CD14-positive monocyte (primary cell): ENCODE measurements at regions not wholly inside any gene's neighbourhood (a gene's known extent, or its start where the extent isn't known, plus 50 kb on each side); places are given as distances from the start of the nearest gene placed in this dataset.

Experiments used
- DNase-seq, 3 donors: peaks; one replicate each; pipeline ENCODE4 v3.0.0-alpha.2; 2011 to 2022
- H2AFZ ChIP-seq: 2 replicates; pipeline ENCODE4 v1.6.0; 2012; ENCODE audit warnings: mild to moderate bottlenecking, low read depth, low read length, inconsistent platforms; ENCODE audit not compliant: insufficient read depth, poor library complexity, severe bottlenecking
- H3K27ac ChIP-seq, 2 donors: 1 replicate in 1 of 2; 2 replicates in 1 of 2; pipeline ENCODE4 v1.5.1; 2012 to 2013; ENCODE audit warnings: low read length in 2 of 2, control low read depth in 1 of 2, inconsistent platforms in 1 of 2, low read depth in 1 of 2, mild to moderate bottlenecking in 1 of 2
- H3K27me3 ChIP-seq, 2 donors: one replicate each; pipeline versions ENCODE4 v1.6.0 to v1.6.1; 2011 to 2013; ENCODE audit warnings: low read length in 2 of 2; ENCODE audit not compliant: control insufficient read depth in 2 of 2, insufficient read depth in 2 of 2
- H3K36me3 ChIP-seq, 2 donors: replicated peaks in 1 of 2; 1 replicate in 1 of 2; 2 replicates in 1 of 2; pipeline versions ENCODE4 v1.5.1 to v1.6.1; 2012 to 2013; ENCODE audit warnings: low read length in 2 of 2, control low read depth in 1 of 2, inconsistent platforms in 1 of 2, mild to moderate bottlenecking in 1 of 2; ENCODE audit not compliant: insufficient read depth in 2 of 2, control insufficient read depth in 1 of 2
- H3K4me1 ChIP-seq, 2 donors: 1 replicate in 1 of 2; 2 replicates in 1 of 2; pipeline versions ENCODE4 v1.5.1 to v1.6.1; 2012 to 2013; ENCODE audit warnings: low read length in 2 of 2, control low read depth in 1 of 2, inconsistent platforms in 1 of 2, mild to moderate bottlenecking in 1 of 2, moderate library complexity in 1 of 2; ENCODE audit not compliant: insufficient read depth in 2 of 2, control insufficient read depth in 1 of 2
- H3K4me2 ChIP-seq: replicated peaks from 2 replicates; pipeline ENCODE3; 2012; ENCODE audit warnings: low read length, moderate library complexity, mild to moderate bottlenecking; ENCODE audit not compliant: poor library complexity, severe bottlenecking; ENCODE audit errors: extremely low read depth
- H3K4me3 ChIP-seq, 3 experiments: fragments of 200-600 bp in 1 of 3; sonication (generic) in 1 of 3; replicated peaks in 1 of 3; 1 replicate in 2 of 3; 2 replicates in 1 of 3; pipeline ENCODE4 v1.5.1; 2011 to 2013; ENCODE audit warnings: low read length in 3 of 3, mild to moderate bottlenecking in 3 of 3, control low read depth in 2 of 3, low read depth in 2 of 3, inconsistent platforms in 1 of 3, moderate library complexity in 1 of 3
- H3K79me2 ChIP-seq: 2 replicates; pipeline ENCODE4 v1.6.0; 2012; ENCODE audit warnings: mild to moderate bottlenecking, control low read depth, inconsistent platforms, low read length, moderate library complexity; ENCODE audit not compliant: insufficient read depth
- H3K9ac ChIP-seq: 2 replicates; pipeline ENCODE4 v1.6.0; 2017; ENCODE audit warnings: low read length, mild to moderate bottlenecking; ENCODE audit not compliant: insufficient read depth, poor library complexity, severe bottlenecking
- H3K9me3 ChIP-seq, 2 donors: replicated peaks in 1 of 2; 1 replicate in 1 of 2; 2 replicates in 1 of 2; pipeline versions ENCODE4 v1.5.1 to v1.6.1; 2012 to 2013; ENCODE audit warnings: low read length in 2 of 2, control low read depth in 1 of 2; ENCODE audit not compliant: control insufficient read depth in 1 of 2, insufficient read depth in 1 of 2
- H4K20me1 ChIP-seq: 2 replicates; pipeline ENCODE4 v1.6.0; 2012; ENCODE audit warnings: mild to moderate bottlenecking, low read length, control low read depth, moderate library complexity; ENCODE audit not compliant: insufficient read depth
- H3K27ac Mint-ChIP-seq, 7 donors: one replicate each; pipeline ENCODE4 v1.8.0; 2020; ENCODE audit warnings: mild to moderate bottlenecking in 7 of 7, mixed read lengths in 7 of 7, moderate library complexity in 6 of 7, inconsistent platforms in 2 of 7
- H3K27me3 Mint-ChIP-seq, 3 donors: one replicate each; pipeline ENCODE4 v1.8.0; 2021 to 2022; ENCODE audit warnings: low read depth in 3 of 3, mild to moderate bottlenecking in 3 of 3, mixed read lengths in 3 of 3, moderate library complexity in 3 of 3, inconsistent platforms in 1 of 3
- H3K36me3 Mint-ChIP-seq, 2 donors: one replicate each; pipeline ENCODE4 v1.8.0; 2020; ENCODE audit warnings: mixed read lengths in 2 of 2, inconsistent platforms in 1 of 2, mild to moderate bottlenecking in 1 of 2
- H3K4me1 Mint-ChIP-seq: one replicate; pipeline ENCODE4 v1.8.0; 2020; ENCODE audit warnings: mild to moderate bottlenecking, mixed read lengths
- H3K4me3 Mint-ChIP-seq, 2 donors: one replicate each; pipeline ENCODE4 v1.8.0; 2020; ENCODE audit warnings: mild to moderate bottlenecking in 2 of 2, mixed read lengths in 2 of 2, moderate library complexity in 1 of 2
- H3K9me3 Mint-ChIP-seq, 7 donors: one replicate each; pipeline ENCODE4 v1.8.0; 2020 to 2022; ENCODE audit warnings: mixed read lengths in 7 of 7, mild to moderate bottlenecking in 6 of 7, moderate library complexity in 6 of 7, inconsistent platforms in 2 of 7
- CTCF ChIP-seq: fragments of 200-600 bp; IDR thresholded peaks from one replicate; pipeline ENCODE4 v1.8.0; 2022; ENCODE audit warnings: antibody characterized with exemption, mild to moderate bottlenecking
- WGBS: methylation state at CpG from one replicate; pipeline ENCODE4 v1.1.5; 2013; ENCODE audit warnings: missing lambda C conversion rate; ENCODE audit not compliant: insufficient coverage; 5-methylcytosine and 5-hydroxymethylcytosine counted together
- intact Hi-C, 2 donors: fragments of 100-400 bp; cut with micrococcal nuclease; formaldehyde crosslinking; loops; one replicate each; pipeline versions ENCODE4 v1.15.0 to v1.15.1; 2023

- no peaks in the 10 kb centered on the region for H4K20me1 ChIP-seq
- no peak overlapping the region for H2AFZ ChIP-seq
- no peaks in the 10 kb centered on the region for H3K4me1 ChIP-seq
- no peaks in the 10 kb centered on the region for H3K36me3 Mint-ChIP-seq
- no peak overlapping the region for H3K4me3 ChIP-seq
- DNase-seq = no peak
- no peak overlapping the region for H3K4me3 Mint-ChIP-seq
- no peak overlapping the region for H3K27ac ChIP-seq
- no CpG with 5 or more reads among the region's 1 CpG for WGBS
- H3K4me1 Mint-ChIP-seq = no peaks in the 10 kb centered on the region
- no peak overlapping the region for H3K4me2 ChIP-seq
- peaks cover 0 to 1% (median 1%) of the 10 kb centered on the region in 3 donors for H3K27me3 Mint-ChIP-seq
- H3K9ac ChIP-seq = no peak overlapping the region
- intact Hi-C loops = no loop called here
- no peaks in the 10 kb centered on the region for H3K27me3 ChIP-seq
- no peak overlapping the region for H3K27ac Mint-ChIP-seq
- H3K79me2 ChIP-seq = no peaks in the 10 kb centered on the region
- H3K9me3 ChIP-seq = no peaks in the 10 kb centered on the region
- TF ChIP-seq CTCF = no peak
- H3K36me3 ChIP-seq = no peaks in the 10 kb centered on the region
- peaks cover 0 to 8% (median 0%) of the 10 kb centered on the region in 7 donors for H3K9me3 Mint-ChIP-seq
These were observed 349.2 kb upstream of the CCDC54 start for GRCh38 chr3:107028086-107028485.

GRCh38 chr3:107028626-107029025 lies 348.6 kb upstream of the CCDC54 start:
- H3K27ac Mint-ChIP-seq = no peak overlapping the region
- H3K27ac ChIP-seq = no peak overlapping the region
- DNase-seq = no peak
- no peaks in the 10 kb centered on the region for H3K9me3 ChIP-seq
- no peaks in the 10 kb centered on the region for H3K4me1 ChIP-seq
- H3K4me3 Mint-ChIP-seq = no peak overlapping the region
- H3K27me3 Mint-ChIP-seq = peaks cover 0 to 1% (median under 1%) of the 10 kb centered on the region in 3 donors
- intact Hi-C loops = no loop called here
- H3K27me3 ChIP-seq = no peaks in the 10 kb centered on the region
- H3K4me3 ChIP-seq = no peak overlapping the region
- no peaks in the 10 kb centered on the region for H3K4me1 Mint-ChIP-seq
- no CpG with 5 or more reads among the region's 1 CpG for WGBS
- H3K79me2 ChIP-seq = no peaks in the 10 kb centered on the region
- no peak overlapping the region for H3K9ac ChIP-seq
- peaks cover 0 to 7% (median 4%) of the 10 kb centered on the region in 7 donors for H3K9me3 Mint-ChIP-seq
- H2AFZ ChIP-seq = no peak overlapping the region
- H3K36me3 Mint-ChIP-seq = no peaks in the 10 kb centered on the region
- no peak overlapping the region for H3K4me2 ChIP-seq
- no peaks in the 10 kb centered on the region for H4K20me1 ChIP-seq
- no peak for TF ChIP-seq CTCF
- H3K36me3 ChIP-seq = no peaks in the 10 kb centered on the region
